ENCODE measurements at regions not wholly inside any gene's neighbourhood (a gene's known extent, or its start where the extent isn't known, plus 50 kb on each side); places are given as distances from the start of the nearest gene placed in this dataset.

- ATAC-seq (no peak), DNase-seq (no peak)
- no peaks in the 10 kb centered on the region for H3K36me3 ChIP-seq
- H3K4me1 ChIP-seq: no peaks in the 10 kb centered on the region
- intact Hi-C loops (cut with DNase I): no loop called here
- no peaks in the 10 kb centered on the region for H3K9me3 ChIP-seq
- no peak overlapping the region for H3K4me3 ChIP-seq
- no peak overlapping the region for H3K27ac ChIP-seq
- no peak for TF ChIP-seq CTCF (IDR thresholded peaks at IDR 0.05)
- H3K27me3 ChIP-seq: no peaks in the 10 kb centered on the region
Observed at GRCh38 chr5:93873211-93873736, 131.9 kb upstream of the POU5F2 start.

- Histone ChIP-seq H3K4me1 (no peaks in the 10 kb centered on the region), H3K4me3 (no peak overlapping the region), H3K36me3 (no peaks in the 10 kb centered on the region), H3K27ac (no peak overlapping the region), H3K9me3 (no peaks in the 10 kb centered on the region), H3K27me3 (no peaks in the 10 kb centered on the region)
- ATAC-seq (no peak), DNase-seq (no peak)
- intact Hi-C loops (cut with DNase I): no loop called here
- TF ChIP-seq CTCF (IDR thresholded peaks at IDR 0.05): no peak
Observed at GRCh38 chr5:93870649-93871048, 129.2 kb upstream of the POU5F2 start.

GRCh38 chr5:93868851-93869250 is 127.5 kb upstream of the POU5F2 start:
- H3K4me1 ChIP-seq: no peaks in the 10 kb centered on the region
- H3K27ac ChIP-seq: no peak overlapping the region
- H3K27me3 ChIP-seq: no peaks in the 10 kb centered on the region
- H3K9me3 ChIP-seq: no peaks in the 10 kb centered on the region
- no peak overlapping the region for H3K4me3 ChIP-seq
- ATAC-seq (no peak), DNase-seq (no peak)
- no peaks in the 10 kb centered on the region for H3K36me3 ChIP-seq
- intact Hi-C loops (cut with DNase I): no loop called here
- TF ChIP-seq CTCF (IDR thresholded peaks at IDR 0.05): no peak

- Histone ChIP-seq H3K27ac (no peak overlapping the region), H3K27me3 (no peaks in the 10 kb centered on the region), H3K9me3 (no peaks in the 10 kb centered on the region), H3K36me3 (peaks cover 0 to 3% of the 10 kb centered on the region in 2 donors), H3K4me3 (no peak overlapping the region), H3K4me1 (no peaks in the 10 kb centered on the region)
- intact Hi-C loops (cut with DNase I): no loop called here
- DNase-seq (no peak), ATAC-seq (no peak)
- TF ChIP-seq CTCF (IDR thresholded peaks at IDR 0.05): no peak
Observed at GRCh38 chr5:93850311-93850710, 108.9 kb upstream of the POU5F2 start.

GRCh38 chr5:93845376-93845775 is 104.0 kb upstream of the POU5F2 start:
- peaks cover 0 to 16% of the 10 kb centered on the region in 2 donors for H3K9me3 ChIP-seq
- TF ChIP-seq CTCF (IDR thresholded peaks at IDR 0.05): no peak
- intact Hi-C loops (cut with DNase I): no loop called here
- H3K27me3 ChIP-seq: no peaks in the 10 kb centered on the region
- H3K4me1 ChIP-seq: no peaks in the 10 kb centered on the region
- H3K4me3 ChIP-seq: no peak overlapping the region
- ATAC-seq (no peak), DNase-seq (no peak)
- H3K36me3 ChIP-seq: peaks cover 0 to 19% of the 10 kb centered on the region in 2 donors
- no peak overlapping the region for H3K27ac ChIP-seq

All from left lung (tissue), 4 donors.